CD4-positive, alpha-beta memory T cell (primary cell): ENCODE measurements at regions not wholly inside any gene's neighbourhood (a gene's known extent, or its start where the extent isn't known, plus 50 kb on each side); places are given as distances from the start of the nearest gene placed in this dataset.

Source experiments
- CTCF ChIA-PET: fragments of 350-600 bp; sonication (Branson Sonifier 250); formaldehyde crosslinking; loops from one replicate; lab custom pipeline; 2021; ENCODE audit warnings: inconsistent platforms; ENCODE audit not compliant: partially characterized antibody; lab: Charles Lee
- POLR2A ChIA-PET: fragments of 350-600 bp; sonication (Branson Sonifier 250); formaldehyde crosslinking; loops from one replicate; lab custom pipeline; 2021; ENCODE audit not compliant: partially characterized antibody; lab: Charles Lee
- DNase-seq, 5 donors: peaks; one replicate each; pipeline versions ENCODE4 v3.0.0 to v3.0.0-alpha.2; 2020 to 2022; ENCODE audit warnings: mixed read lengths in 1 of 5
- H3K27ac ChIP-seq: one replicate; pipeline ENCODE4 v1.7.0; 2013; ENCODE audit warnings: low read depth, low read length
- H3K27me3 ChIP-seq: 2 replicates; pipeline ENCODE4 v1.7.0; 2013; ENCODE audit warnings: mild to moderate bottlenecking, low read length, moderate library complexity; ENCODE audit not compliant: insufficient read depth
- H3K36me3 ChIP-seq: 2 replicates; pipeline ENCODE4 v1.7.0; 2013; ENCODE audit warnings: mild to moderate bottlenecking, low read length, moderate library complexity; ENCODE audit not compliant: insufficient read depth
- H3K4me1 ChIP-seq: 2 replicates; pipeline ENCODE4 v1.7.0; 2013; ENCODE audit warnings: mild to moderate bottlenecking, low read length, moderate library complexity; ENCODE audit not compliant: insufficient read depth
- H3K4me3 ChIP-seq, 2 donors: one replicate each; pipeline ENCODE4 v1.7.0; 2013; ENCODE audit warnings: low read length in 2 of 2, mild to moderate bottlenecking in 1 of 2
- H3K9me3 ChIP-seq, 2 donors: one replicate each; pipeline ENCODE4 v1.7.0; 2013; ENCODE audit warnings: low read length in 2 of 2, control low read depth in 1 of 2; ENCODE audit not compliant: control insufficient read depth in 1 of 2
- H3K27ac Mint-ChIP-seq, 7 donors: one replicate each; pipeline ENCODE4 v1.8.0; 2020 to 2021; ENCODE audit warnings: mixed read lengths in 7 of 7, mild to moderate bottlenecking in 6 of 7, inconsistent platforms in 3 of 7, moderate library complexity in 3 of 7
- H3K27me3 Mint-ChIP-seq, 2 donors: one replicate each; pipeline ENCODE4 v1.8.0; 2020 to 2021; ENCODE audit warnings: mixed read lengths in 2 of 2
- H3K36me3 Mint-ChIP-seq, 2 donors: one replicate each; pipeline ENCODE4 v1.8.0; 2020 to 2021; ENCODE audit warnings: mixed read lengths in 2 of 2, inconsistent platforms in 1 of 2, mild to moderate bottlenecking in 1 of 2
- H3K4me1 Mint-ChIP-seq, 4 donors: one replicate each; pipeline ENCODE4 v1.8.0; 2020 to 2021; ENCODE audit warnings: mixed read lengths in 4 of 4, mild to moderate bottlenecking in 1 of 4
- H3K4me3 Mint-ChIP-seq, 8 donors: one replicate each; pipeline ENCODE4 v1.8.0; 2020 to 2021; ENCODE audit warnings: mixed read lengths in 8 of 8, mild to moderate bottlenecking in 7 of 8, moderate library complexity in 6 of 8, inconsistent platforms in 3 of 8
- H3K9me3 Mint-ChIP-seq, 8 donors: one replicate each; pipeline ENCODE4 v1.8.0; 2020 to 2021; ENCODE audit warnings: mixed read lengths in 8 of 8, mild to moderate bottlenecking in 5 of 8, inconsistent platforms in 3 of 8, moderate library complexity in 1 of 8
- intact Hi-C: fragments of 100-400 bp; cut with micrococcal nuclease; formaldehyde crosslinking; loops from one replicate; pipeline ENCODE4 v1.15.1; 2023

GRCh38 chr1:4452701-4453100 is 201.7 kb upstream of the AJAP1 start:
- Mint-ChIP-seq H3K4me3 (peak overlapping the region in 1 of 8 donors; percentile 16), H3K4me1 (no peaks in the 10 kb centered on the region), H3K9me3 (peaks cover 0 to 10% (median 4%) of the 10 kb centered on the region in 8 donors), H3K27ac (no peak overlapping the region), H3K36me3 (no peaks in the 10 kb centered on the region), H3K27me3 (peaks cover 5% of the 10 kb centered on the region in 2 donors)
- no peak for DNase-seq
- H3K4me1 ChIP-seq = no peaks in the 10 kb centered on the region
- ChIA-PET CTCF (no interaction called here), POLR2A (no interaction called here)
- no peak overlapping the region for H3K4me3 ChIP-seq
- no peak overlapping the region for H3K27ac ChIP-seq
- H3K9me3 ChIP-seq = no peaks in the 10 kb centered on the region
- intact Hi-C loops = no loop called here
- H3K36me3 ChIP-seq = no peaks in the 10 kb centered on the region
- no peaks in the 10 kb centered on the region for H3K27me3 ChIP-seq

DNA sequence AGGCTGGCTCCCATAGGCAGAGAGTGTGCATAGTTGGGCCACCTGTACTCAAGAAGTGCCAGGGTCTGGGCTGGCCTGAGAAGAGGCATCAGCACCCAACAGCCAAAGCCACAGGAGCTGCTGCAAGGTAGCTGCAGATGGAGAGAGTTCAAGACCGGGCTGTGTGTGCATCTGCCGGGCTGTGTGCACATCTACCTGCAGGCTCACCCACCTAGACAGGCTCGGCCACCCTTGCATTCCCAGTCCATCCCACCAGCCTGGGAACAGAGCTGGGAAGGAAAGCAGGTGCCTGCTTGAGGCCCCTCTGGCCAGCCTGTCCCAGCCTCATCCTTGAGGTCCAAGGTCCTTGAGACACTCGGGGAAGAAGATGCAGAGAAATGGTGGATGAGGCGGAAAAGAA is 194.4 kb upstream of the AJAP1 start:
- no peaks in the 10 kb centered on the region for H3K4me1 ChIP-seq
- Mint-ChIP-seq H3K4me3 (no peak overlapping the region), H3K9me3 (peaks cover 0 to 8% (median 4%) of the 10 kb centered on the region in 8 donors)

DNA sequence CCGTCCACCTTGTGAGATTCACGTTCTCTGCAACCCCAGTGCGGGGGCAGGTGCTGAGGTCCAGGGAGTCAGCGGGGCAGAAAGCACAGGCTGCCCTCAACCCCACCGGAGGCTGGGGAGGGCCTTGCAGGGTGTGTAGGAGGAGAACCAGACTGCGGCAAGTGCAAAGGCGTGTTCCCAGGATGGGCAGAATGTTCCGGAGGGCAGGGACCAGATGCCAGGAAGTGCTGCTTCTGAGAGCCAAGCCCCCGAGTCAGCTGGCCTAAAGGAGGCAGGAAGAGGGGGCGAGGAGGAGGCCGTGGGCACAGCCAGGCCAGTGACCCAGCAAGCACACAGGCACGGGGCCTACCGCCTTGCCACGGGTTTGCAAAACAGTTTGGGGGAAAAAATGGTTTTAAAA is 193.8 kb upstream of the AJAP1 start:
- Mint-ChIP-seq H3K27ac (no peak overlapping the region), H3K36me3 (no peaks in the 10 kb centered on the region), H3K4me3 (no peak overlapping the region), H3K27me3 (no peaks in the 10 kb centered on the region), H3K4me1 (no peaks in the 10 kb centered on the region), H3K9me3 (peaks cover 0 to 8% (median 4%) of the 10 kb centered on the region in 8 donors)
- H3K27me3 ChIP-seq = no peaks in the 10 kb centered on the region
- H3K9me3 ChIP-seq = no peaks in the 10 kb centered on the region
- no peak for DNase-seq
- POLR2A ChIA-PET = no interaction called here
- CTCF ChIA-PET = no interaction called here
- intact Hi-C loops = no loop called here
- H3K4me3 ChIP-seq = no peak overlapping the region
- no peak overlapping the region for H3K27ac ChIP-seq
- no peaks in the 10 kb centered on the region for H3K36me3 ChIP-seq
- no peaks in the 10 kb centered on the region for H3K4me1 ChIP-seq

More for the DNA sequence above, 194.4 kb upstream of the AJAP1 start:
- H3K4me3 ChIP-seq = no peak overlapping the region
- H3K27me3 Mint-ChIP-seq = no peaks in the 10 kb centered on the region
- DNase-seq = no peak
- no peaks in the 10 kb centered on the region for H3K36me3 ChIP-seq
- H3K36me3 Mint-ChIP-seq = no peaks in the 10 kb centered on the region
- no peak overlapping the region for H3K27ac ChIP-seq
- no peaks in the 10 kb centered on the region for H3K4me1 Mint-ChIP-seq
- H3K27ac Mint-ChIP-seq = no peak overlapping the region
- intact Hi-C loops = no loop called here
- H3K27me3 ChIP-seq = no peaks in the 10 kb centered on the region
- POLR2A ChIA-PET = no interaction called here
- CTCF ChIA-PET = no interaction called here
- H3K9me3 ChIP-seq = no peaks in the 10 kb centered on the region

DNA sequence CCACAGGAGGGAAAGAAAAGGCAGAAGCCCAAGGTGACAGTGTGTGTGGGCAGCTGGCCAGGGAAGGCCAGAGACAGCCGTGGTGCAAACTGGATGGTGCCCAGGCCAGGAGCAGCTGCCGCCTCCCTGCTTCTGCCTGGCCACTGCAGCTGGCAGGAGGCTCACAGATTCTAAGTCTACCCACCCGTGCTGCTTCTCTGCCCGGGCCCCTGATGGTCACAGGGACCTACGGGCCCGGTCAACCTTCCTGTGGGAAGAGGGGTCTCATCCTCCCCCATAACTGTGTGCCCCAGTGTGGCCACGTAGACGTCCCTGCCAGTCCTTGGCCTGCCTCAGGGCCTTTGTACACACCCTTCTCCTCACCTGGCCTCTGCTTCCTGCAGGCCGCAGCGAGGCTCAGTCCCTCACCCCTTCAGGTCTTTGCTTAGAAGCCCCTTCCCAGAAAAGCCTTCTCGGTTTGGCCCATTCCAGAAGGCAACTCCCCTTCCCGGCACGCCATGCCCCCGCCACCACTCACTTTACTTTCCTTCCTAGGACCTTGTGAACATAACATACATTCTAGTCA is 192.6 kb upstream of the AJAP1 start:
- peaks cover 2 to 3% of the 10 kb centered on the region in 2 donors for H3K27me3 Mint-ChIP-seq
- no peaks in the 10 kb centered on the region for H3K4me1 ChIP-seq
- intact Hi-C loops = no loop called here
- peaks cover 0 to 3% (median 0%) of the 10 kb centered on the region in 8 donors for H3K9me3 Mint-ChIP-seq
- DNase-seq = no peak
- H3K4me1 Mint-ChIP-seq = no peaks in the 10 kb centered on the region
- ChIA-PET CTCF (no interaction called here), POLR2A (no interaction called here)
- no peak overlapping the region for H3K27ac ChIP-seq
- H3K9me3 ChIP-seq = no peaks in the 10 kb centered on the region
- H3K4me3 Mint-ChIP-seq = no peak overlapping the region
- H3K36me3 ChIP-seq = no peaks in the 10 kb centered on the region
- H3K27ac Mint-ChIP-seq = no peak overlapping the region
- no peak overlapping the region for H3K4me3 ChIP-seq
- no peaks in the 10 kb centered on the region for H3K36me3 Mint-ChIP-seq
- H3K27me3 ChIP-seq = no peaks in the 10 kb centered on the region

GRCh38 chr1:4462831-4463484 is 191.5 kb upstream of the AJAP1 start:
- no peaks in the 10 kb centered on the region for H3K36me3 Mint-ChIP-seq
- H3K27me3 Mint-ChIP-seq = peaks cover 2 to 4% of the 10 kb centered on the region in 2 donors
- DNase-seq = no peak
- no peak overlapping the region for H3K4me3 Mint-ChIP-seq
- Histone ChIP-seq H3K27me3 (no peaks in the 10 kb centered on the region), H3K36me3 (no peaks in the 10 kb centered on the region), H3K4me1 (no peaks in the 10 kb centered on the region), H3K9me3 (no peaks in the 10 kb centered on the region), H3K4me3 (no peak overlapping the region), H3K27ac (no peak overlapping the region)
- no peaks in the 10 kb centered on the region for H3K4me1 Mint-ChIP-seq
- intact Hi-C loops = no loop called here
- H3K9me3 Mint-ChIP-seq = peaks cover 0 to 1% (median 0%) of the 10 kb centered on the region in 8 donors
- ChIA-PET POLR2A (no interaction called here), CTCF (no interaction called here)
- no peak overlapping the region for H3K27ac Mint-ChIP-seq

- Histone ChIP-seq H3K36me3 (no peaks in the 10 kb centered on the region), H3K4me1 (no peaks in the 10 kb centered on the region), H3K27ac (no peak overlapping the region), H3K4me3 (no peak overlapping the region), H3K27me3 (no peaks in the 10 kb centered on the region), H3K9me3 (no peaks in the 10 kb centered on the region)
- DNase-seq = no peak
- H3K4me1 Mint-ChIP-seq = no peaks in the 10 kb centered on the region
- POLR2A ChIA-PET = no interaction called here
- H3K36me3 Mint-ChIP-seq = no peaks in the 10 kb centered on the region
- intact Hi-C loops = no loop called here
- peaks cover 0 to 1% (median 0%) of the 10 kb centered on the region in 8 donors for H3K9me3 Mint-ChIP-seq
- no peak overlapping the region for H3K27ac Mint-ChIP-seq
- CTCF ChIA-PET = no interaction called here
- no peak overlapping the region for H3K4me3 Mint-ChIP-seq
- H3K27me3 Mint-ChIP-seq = peaks cover 2 to 4% of the 10 kb centered on the region in 2 donors
Observed at GRCh38 chr1:4463631-4464030, 190.8 kb upstream of the AJAP1 start.

DNA sequence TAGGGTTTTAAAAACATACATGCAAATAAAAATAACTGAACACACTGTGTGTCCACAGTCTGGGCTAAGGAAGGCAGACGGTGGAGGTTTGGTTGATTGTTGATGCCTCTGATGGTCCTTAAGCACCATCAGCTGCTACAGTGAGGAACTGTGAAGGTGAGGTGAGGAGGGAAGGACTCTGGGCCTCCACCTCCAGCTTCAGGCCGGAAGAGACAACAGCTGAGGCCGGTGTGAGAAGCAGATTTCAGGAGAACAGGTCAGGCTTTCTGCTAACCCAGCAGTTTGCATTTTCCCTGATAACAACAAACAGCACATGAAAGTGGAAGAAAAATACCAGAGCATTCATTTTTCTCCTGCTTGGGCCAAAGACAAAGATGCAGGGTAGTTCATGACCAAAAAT is 189.9 kb upstream of the AJAP1 start:
- Mint-ChIP-seq H3K4me1 (no peaks in the 10 kb centered on the region), H3K27me3 (peaks cover 2 to 7% of the 10 kb centered on the region in 2 donors), H3K4me3 (no peak overlapping the region), H3K9me3 (peaks cover 0 to 1% (median 0%) of the 10 kb centered on the region in 8 donors), H3K36me3 (no peaks in the 10 kb centered on the region), H3K27ac (no peak overlapping the region)
- no peak for DNase-seq
- H3K4me3 ChIP-seq = no peak overlapping the region
- H3K4me1 ChIP-seq = no peaks in the 10 kb centered on the region
- H3K27ac ChIP-seq = no peak overlapping the region
- no peaks in the 10 kb centered on the region for H3K9me3 ChIP-seq
- H3K36me3 ChIP-seq = no peaks in the 10 kb centered on the region
- intact Hi-C loops = no loop called here
- POLR2A ChIA-PET = no interaction called here
- no peaks in the 10 kb centered on the region for H3K27me3 ChIP-seq
- CTCF ChIA-PET = no interaction called here
